H9 (cell line): ENCODE measurements at regions not wholly inside any gene's neighbourhood (a gene's known extent, or its start where the extent isn't known, plus 50 kb on each side); places are given as distances from the start of the nearest gene placed in this dataset.

ENCODE experiments used
- DNase-seq: peaks from one replicate; pipeline ENCODE4 v3.0.0-alpha.2; 2017
- H2AFZ ChIP-seq: one replicate; pipeline ENCODE4 v1.6.1; 2013; ENCODE audit warnings: mild to moderate bottlenecking, low read length, control low read depth, moderate library complexity
- H2AK5ac ChIP-seq: 2 replicates; pipeline ENCODE4 v1.6.1; 2013; ENCODE audit warnings: low read length, control low read depth, mixed read lengths; ENCODE audit not compliant: insufficient read length
- H2BK120ac ChIP-seq: one replicate; pipeline ENCODE4 v1.6.1; 2013; ENCODE audit warnings: low read depth, mild to moderate bottlenecking, low read length, control low read depth, inconsistent platforms; ENCODE audit not compliant: poor library complexity, severe bottlenecking
- H2BK12ac ChIP-seq: 2 replicates; pipeline ENCODE4 v1.6.1; 2013; ENCODE audit warnings: low read length, control low read depth, mixed read lengths, low read depth; ENCODE audit not compliant: insufficient read length
- H2BK15ac ChIP-seq: 2 replicates; pipeline ENCODE4 v1.6.1; 2013; ENCODE audit warnings: low read depth, low read length, control low read depth
- H2BK20ac ChIP-seq: one replicate; pipeline ENCODE4 v1.6.1; 2013; ENCODE audit warnings: low read depth, mild to moderate bottlenecking, low read length, control low read depth, inconsistent platforms; ENCODE audit not compliant: poor library complexity, severe bottlenecking
- H2BK5ac ChIP-seq: 2 replicates; pipeline ENCODE4 v1.6.1; 2013; ENCODE audit warnings: low read length, control low read depth, mixed read lengths; ENCODE audit not compliant: insufficient read length
- H3K14ac ChIP-seq: 2 replicates; pipeline ENCODE4 v1.6.1; 2013; ENCODE audit warnings: low read length, control low read depth; ENCODE audit not compliant: insufficient read depth
- H3K18ac ChIP-seq: 2 replicates; pipeline ENCODE4 v1.6.1; 2013; ENCODE audit warnings: low read depth, mild to moderate bottlenecking, mixed read lengths, low read length, control low read depth; ENCODE audit not compliant: insufficient read length
- H3K23ac ChIP-seq: 2 replicates; pipeline ENCODE4 v1.6.1; 2013; ENCODE audit warnings: low read length, control low read depth, mixed read lengths, low read depth; ENCODE audit not compliant: insufficient read length
- H3K23me2 ChIP-seq: 2 replicates; pipeline ENCODE4 v1.6.1; 2013; ENCODE audit warnings: low read depth, mild to moderate bottlenecking, mixed read lengths, low read length, control low read depth; ENCODE audit not compliant: insufficient read length, poor library complexity, severe bottlenecking
- H3K27ac ChIP-seq: 2 replicates; pipeline ENCODE4 v1.5.1; 2013; ENCODE audit warnings: low read length, control low read depth, mixed read lengths, low read depth; ENCODE audit not compliant: insufficient read length
- H3K27me3 ChIP-seq: 2 replicates; pipeline ENCODE4 v1.6.1; 2013; ENCODE audit warnings: low read length, control low read depth, inconsistent platforms; ENCODE audit not compliant: insufficient read depth
- H3K4ac ChIP-seq: 2 replicates; pipeline ENCODE4 v1.6.1; 2013; ENCODE audit warnings: low read depth, mild to moderate bottlenecking, control low read depth, inconsistent platforms, low read length, moderate library complexity
- H3K4me1 ChIP-seq: 2 replicates; pipeline ENCODE4 v1.6.1; 2013; ENCODE audit warnings: low read length, control low read depth, inconsistent platforms; ENCODE audit not compliant: insufficient read depth
- H3K4me2 ChIP-seq: 2 replicates; pipeline ENCODE4 v1.6.1; 2013; ENCODE audit warnings: low read length, control low read depth, mixed read lengths; ENCODE audit not compliant: insufficient read length, insufficient read depth
- H3K56ac ChIP-seq: 2 replicates; pipeline ENCODE4 v1.6.1; 2013; ENCODE audit warnings: low read depth, mild to moderate bottlenecking, mixed read lengths, low read length, control low read depth; ENCODE audit not compliant: insufficient read length
- H3K79me1 ChIP-seq: 2 replicates; pipeline ENCODE4 v1.6.1; 2013; ENCODE audit warnings: low read depth, mild to moderate bottlenecking, moderate library complexity, low read length, control low read depth, inconsistent platforms; ENCODE audit not compliant: insufficient read depth, poor library complexity, severe bottlenecking
- H3K79me2 ChIP-seq: 2 replicates; pipeline ENCODE4 v1.6.1; 2013; ENCODE audit warnings: low read length, control low read depth, inconsistent platforms; ENCODE audit not compliant: insufficient read depth
- H3K9ac ChIP-seq: 2 replicates; pipeline ENCODE4 v1.6.1; 2013; ENCODE audit warnings: low read length, control low read depth, mixed read lengths; ENCODE audit not compliant: insufficient read length; ENCODE audit errors: extremely low read depth
- H3K9me3 ChIP-seq: one replicate; pipeline ENCODE4 v1.6.1; 2013; ENCODE audit warnings: low read depth, low read length, inconsistent platforms; ENCODE audit not compliant: control insufficient read depth
- H3T11ph ChIP-seq: one replicate; pipeline ENCODE4 v1.6.1; 2013; ENCODE audit warnings: mild to moderate bottlenecking, low read length, control low read depth, inconsistent platforms
- H4K20me1 ChIP-seq: one replicate; pipeline ENCODE4 v1.6.1; 2013; ENCODE audit not compliant: control insufficient read depth, insufficient read length, insufficient read depth
- H4K5ac ChIP-seq: 2 replicates; pipeline ENCODE4 v1.6.1; 2013; ENCODE audit warnings: low read depth, mild to moderate bottlenecking, mixed read lengths, low read length, control low read depth; ENCODE audit not compliant: insufficient read length
- H4K8ac ChIP-seq: replicated peaks from 2 replicates; pipeline ENCODE4 v1.6.1; 2013; ENCODE audit warnings: low read length, control low read depth, mixed read lengths, low read depth; ENCODE audit not compliant: insufficient read length
- H4K91ac ChIP-seq: 2 replicates; pipeline ENCODE4 v1.6.1; 2013; ENCODE audit warnings: low read depth, mild to moderate bottlenecking, moderate library complexity, mixed read lengths, low read length, control low read depth; ENCODE audit not compliant: insufficient read length
- H3K27ac Mint-ChIP-seq, 3 experiments: 2 replicates in 2 of 3; 3 replicates in 1 of 3; pipeline ENCODE4 v1.8.0; 2020 to 2021; ENCODE audit warnings: mixed read lengths in 3 of 3, mild to moderate bottlenecking in 1 of 3, moderate library complexity in 1 of 3
- H3K27me3 Mint-ChIP-seq: 2 replicates; pipeline ENCODE4 v1.8.0; 2021; ENCODE audit warnings: low read depth, mild to moderate bottlenecking, moderate library complexity, mixed read lengths
- H3K36me3 Mint-ChIP-seq, 3 experiments: 2 replicates in 2 of 3; 3 replicates in 1 of 3; pipeline ENCODE4 v1.8.0; 2020 to 2021; ENCODE audit warnings: low read depth in 3 of 3, mixed read lengths in 3 of 3; ENCODE audit not compliant: insufficient read depth in 1 of 3
- H3K4me1 Mint-ChIP-seq, 2 experiments: 2 replicates each; pipeline ENCODE4 v1.8.0; 2020; ENCODE audit warnings: mixed read lengths in 2 of 2
- H3K4me3 Mint-ChIP-seq, 2 experiments: 2 replicates in 1 of 2; 3 replicates in 1 of 2; pipeline ENCODE4 v1.8.0; 2020 to 2021; ENCODE audit warnings: mild to moderate bottlenecking in 2 of 2, mixed read lengths in 2 of 2, moderate library complexity in 1 of 2
- H3K9me3 Mint-ChIP-seq, 2 experiments: 2 replicates in 1 of 2; 3 replicates in 1 of 2; pipeline ENCODE4 v1.8.0; 2020; ENCODE audit warnings: mild to moderate bottlenecking in 2 of 2, mixed read lengths in 2 of 2, moderate library complexity in 1 of 2
- CTCF ChIP-seq: fragments of 200-600 bp; sonication (generic); conservative IDR thresholded peaks from 3 replicates; pipeline ENCODE4 v1.8.0; 2021; ENCODE audit warnings: antibody characterized with exemption, mild to moderate bottlenecking
- WGBS: extraction: QIAGEN DNeasy Blood & Tissue Kit; methylation state at CpG from one replicate; pipeline ENCODE4 v1.1.7; 2013; ENCODE audit warnings: missing lambda C conversion rate, low lambda C conversion rate, mixed read lengths; ENCODE audit not compliant: insufficient read length; ENCODE audit errors: extremely low coverage; 5-methylcytosine and 5-hydroxymethylcytosine counted together

GRCh38 chr12:96140174-96140573 is 54.0 kb upstream of the ELK3 start:
- Histone ChIP-seq H4K91ac (no peak overlapping the region), H2AK5ac (no peak overlapping the region), H4K20me1 (no peaks in the 10 kb centered on the region), H3K18ac (no peak overlapping the region), H3K79me1 (no peaks in the 10 kb centered on the region), H3K27me3 (no peaks in the 10 kb centered on the region), H3T11ph (no peak overlapping the region), H3K9ac (no peak overlapping the region), H3K4me2 (no peak overlapping the region), H2BK5ac (no peak overlapping the region), H3K56ac (no peak overlapping the region), H2BK20ac (no peak overlapping the region), H3K4me1 (peaks cover 3% of the 10 kb centered on the region; the same call in 1 of the 2 replicates), H4K5ac (no peak overlapping the region), H3K14ac (no peak overlapping the region), H2BK120ac (no peak overlapping the region), H3K79me2 (no peaks in the 10 kb centered on the region), H2BK12ac (no peak overlapping the region), H2AFZ (no peak overlapping the region), H3K4ac (no peak overlapping the region), H3K23me2 (no peaks in the 10 kb centered on the region), H3K9me3 (no peaks in the 10 kb centered on the region), H4K8ac (no peak overlapping the region), H3K27ac (no peak overlapping the region), H2BK15ac (no peak overlapping the region), H3K23ac (no peak overlapping the region)
- no peaks in the 10 kb centered on the region for H3K36me3 Mint-ChIP-seq
- H3K27me3 Mint-ChIP-seq: peaks cover 4% of the 10 kb centered on the region
- peaks cover 0 to 2% of the 10 kb centered on the region in 2 experiments; a peak in 1 of 5 replicates for H3K9me3 Mint-ChIP-seq
- no peak overlapping the region for H3K4me3 Mint-ChIP-seq
- TF ChIP-seq CTCF: no peak
- H3K27ac Mint-ChIP-seq: no peak overlapping the region
- no peak for DNase-seq
- no CpG with 5 or more reads among the region's 2 CpGs for WGBS
- peaks cover 18 to 20% of the 10 kb centered on the region in 2 experiments for H3K4me1 Mint-ChIP-seq
